HG02870 (cell line): ENCODE measurements at regions not wholly inside any gene's neighbourhood (a gene's known extent, or its start where the extent isn't known, plus 50 kb on each side); places are given as distances from the start of the nearest gene placed in this dataset.

ENCODE experiments used
- ATAC-seq: cut with Tn5 transposase; IDR thresholded peaks from one replicate; pipeline ENCODE4 v1.9.1; 2021; ENCODE audit warnings: mild to moderate bottlenecking, moderate library complexity; ENCODE audit not compliant: unreplicated experiment

DNA sequence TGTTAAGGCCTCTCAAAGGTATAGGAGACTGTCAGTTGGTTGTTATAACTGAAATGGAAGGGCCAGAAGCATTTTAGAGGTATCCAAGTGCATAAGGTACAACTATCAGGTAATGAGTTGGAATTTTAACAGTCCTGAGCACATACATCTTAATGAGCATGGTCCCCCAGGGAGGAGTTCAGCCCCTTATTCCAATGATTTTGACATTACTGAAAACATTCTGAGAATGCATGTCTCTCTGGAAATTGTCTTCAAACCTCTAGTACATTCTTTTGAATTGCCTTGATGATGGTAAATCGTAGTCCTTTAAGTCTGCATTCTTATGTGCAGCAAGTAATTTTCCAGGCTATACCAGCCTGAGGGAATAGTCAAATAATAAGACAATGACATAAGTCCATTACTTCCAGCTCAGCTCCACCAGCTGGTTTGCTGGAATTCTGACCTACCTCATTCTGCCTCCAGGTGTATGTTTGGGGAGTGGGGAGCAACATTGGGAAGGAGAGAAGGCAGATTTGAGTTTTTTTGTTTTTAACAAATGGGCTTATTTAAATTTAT is 239.2 kb downstream of the MSRB3 start:
- ATAC-seq: no peak

DNA sequence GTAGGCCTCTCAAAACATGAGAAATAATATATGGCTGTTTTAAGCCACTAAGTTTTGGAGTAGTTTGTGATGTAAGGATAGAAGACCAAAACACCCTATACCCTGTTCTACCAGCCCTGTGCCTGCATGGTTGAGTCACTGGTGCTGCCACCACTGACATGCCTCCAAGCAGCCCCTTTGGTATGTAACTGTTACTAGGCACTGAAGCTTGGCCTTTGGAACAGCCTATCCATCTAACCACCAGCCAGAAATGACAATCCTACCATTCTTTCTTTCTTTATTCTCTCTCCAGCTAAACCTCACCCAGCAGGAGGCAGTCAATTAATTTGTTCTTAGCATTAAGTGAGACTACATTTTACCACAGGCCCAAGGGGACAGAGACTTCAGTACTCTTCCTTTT is 240.3 kb downstream of the MSRB3 start:
- no peak for ATAC-seq

DNA sequence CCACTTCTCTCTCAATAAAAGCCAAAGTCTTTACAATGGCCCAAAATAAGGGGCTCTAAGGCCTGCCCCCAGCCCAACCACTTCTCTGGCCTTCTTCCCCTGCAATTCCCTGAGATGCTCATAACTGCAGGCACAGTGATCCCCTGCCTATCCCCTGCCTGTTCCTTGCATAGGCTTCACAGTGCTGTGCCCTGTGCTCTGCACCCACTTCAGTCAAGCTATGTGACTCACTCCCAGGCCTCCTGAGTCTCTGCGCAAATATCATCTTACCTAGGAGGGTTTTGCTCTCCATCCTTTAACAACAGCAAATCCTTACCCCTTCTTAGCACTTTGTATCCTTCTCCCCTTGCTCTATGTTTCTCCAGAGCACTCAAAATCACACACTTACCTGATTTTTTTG is 242.2 kb downstream of the MSRB3 start:
- ATAC-seq: no peak

DNA sequence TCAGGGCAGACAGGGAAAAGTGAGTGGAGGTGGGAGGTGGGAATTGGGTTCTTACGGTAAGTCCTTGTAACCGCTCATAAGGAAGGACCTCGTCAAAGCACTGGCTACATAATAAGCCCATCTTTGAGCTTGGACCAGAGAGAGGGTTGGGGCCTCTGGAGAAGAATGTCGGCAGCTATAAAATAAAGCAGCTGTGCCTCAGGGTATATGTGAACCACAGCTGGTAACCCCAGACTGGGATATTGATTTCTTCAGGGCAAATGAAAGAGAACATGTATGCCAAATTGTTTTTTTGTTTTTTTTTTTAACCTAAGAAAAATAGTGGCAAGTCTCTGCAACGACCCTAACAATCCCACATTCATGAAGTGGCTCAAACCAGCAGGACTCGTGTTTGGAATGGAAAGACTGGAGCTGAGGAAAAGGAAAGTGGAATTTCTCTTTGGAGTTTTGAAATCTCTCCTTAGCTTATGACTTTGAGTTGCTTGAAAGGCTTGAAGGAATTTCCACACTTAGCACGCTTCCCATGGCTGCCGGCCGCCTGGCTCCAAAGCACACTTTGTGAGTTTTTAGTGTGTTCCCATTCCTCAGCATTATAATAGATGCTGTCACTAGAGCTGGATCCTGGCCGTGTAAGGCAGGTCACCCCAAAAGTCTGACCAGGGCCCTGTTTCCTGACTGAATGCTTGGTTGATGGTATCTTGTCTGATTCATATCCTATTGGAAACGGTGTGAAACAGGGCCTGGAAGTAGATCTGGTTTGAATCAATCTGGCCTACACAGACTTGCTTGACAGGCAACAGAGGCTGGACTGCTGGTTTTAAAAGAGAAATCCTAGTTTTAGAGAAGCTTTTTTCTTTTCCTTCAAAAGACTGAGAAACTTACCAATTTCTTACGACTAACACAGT is 244.7 kb downstream of the MSRB3 start:
- ATAC-seq: no peak

DNA sequence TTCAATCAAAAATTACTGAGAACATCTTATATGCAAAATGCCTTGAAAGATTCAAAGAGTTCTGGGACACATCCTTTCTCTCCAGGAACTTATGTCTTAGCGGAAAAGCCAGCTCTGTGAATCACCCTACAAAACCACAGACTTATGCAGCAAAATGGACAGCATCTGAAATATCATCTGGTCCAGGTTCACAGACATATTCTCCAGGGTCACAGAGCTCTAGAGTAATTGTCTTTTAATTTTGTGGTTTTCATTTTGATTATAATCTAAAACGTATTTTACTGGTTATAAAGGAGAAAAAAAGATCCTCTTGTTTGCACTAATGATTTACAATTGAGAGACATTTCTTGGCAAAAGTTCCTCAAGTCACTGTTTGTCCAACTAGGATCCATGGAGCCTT is 246.2 kb downstream of the MSRB3 start:
- no peak for ATAC-seq

DNA sequence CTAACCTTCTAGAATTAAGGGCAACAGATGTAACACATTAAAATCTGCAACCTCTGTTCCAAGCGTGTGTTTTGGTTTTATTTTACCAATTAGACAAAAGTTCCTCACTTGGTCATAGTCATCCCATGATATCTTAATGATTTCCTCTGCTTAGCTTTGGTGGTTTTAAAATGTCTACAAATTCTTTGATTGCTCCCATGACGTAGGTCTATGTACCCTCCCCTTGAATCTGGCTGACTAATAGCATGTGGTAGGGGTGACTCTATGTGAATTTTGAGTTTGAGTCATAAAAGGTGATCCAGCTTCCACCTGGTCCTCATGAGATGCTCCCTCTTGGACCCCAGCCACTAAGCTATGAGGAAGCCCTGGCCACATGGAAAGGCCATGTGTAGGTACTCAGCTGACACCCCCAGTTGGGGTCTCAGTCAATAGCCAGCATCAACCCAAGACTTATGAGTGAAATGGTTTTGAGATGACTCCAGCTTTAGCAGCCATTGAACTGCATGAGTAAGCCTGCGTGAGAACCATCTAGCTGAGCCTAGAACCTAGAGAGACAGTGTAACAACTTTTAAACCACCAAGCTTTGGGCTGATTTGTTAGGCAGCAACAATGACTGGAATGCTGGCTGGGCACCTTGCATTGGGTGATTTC is 247.1 kb downstream of the MSRB3 start:
- no peak for ATAC-seq

DNA sequence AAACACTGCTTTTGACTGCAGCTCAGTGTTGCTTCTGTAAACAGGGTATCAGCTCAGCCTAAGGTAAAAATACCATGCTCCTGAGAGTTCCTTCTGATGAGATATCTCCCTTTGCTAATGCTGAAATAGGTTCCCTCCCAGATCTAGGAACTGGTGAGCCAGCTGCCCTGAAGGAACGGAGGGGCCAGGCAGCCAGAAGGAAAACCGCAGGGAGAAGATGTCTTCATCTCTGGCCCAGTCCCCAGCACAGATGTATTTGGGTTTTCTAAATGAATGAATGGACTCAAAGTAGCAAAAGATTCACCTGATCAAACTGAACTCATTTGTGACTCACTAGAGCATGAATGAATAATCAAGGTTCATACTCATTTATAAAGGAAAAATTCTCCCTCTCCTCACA is 247.8 kb downstream of the MSRB3 start:
- no peak for ATAC-seq

DNA sequence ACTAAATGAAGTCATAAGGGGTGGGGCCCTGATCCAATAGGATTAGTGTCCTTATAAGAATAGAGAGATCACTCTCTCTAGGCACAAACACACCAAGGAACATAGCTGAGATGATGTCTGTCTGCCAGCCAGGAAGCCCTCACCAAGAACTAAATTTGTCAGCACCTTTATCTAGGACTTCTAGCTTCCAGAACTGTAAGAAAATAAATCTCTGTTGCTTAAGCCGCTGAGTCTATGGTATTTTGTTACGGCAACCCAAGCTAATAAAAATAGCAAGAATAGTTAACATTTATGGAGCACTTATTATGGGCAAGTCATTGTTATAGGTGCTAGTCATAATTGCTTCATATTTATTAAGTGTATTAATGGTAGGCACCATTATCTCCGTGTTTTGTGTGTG is 249.6 kb downstream of the MSRB3 start:
- ATAC-seq: no peak

DNA sequence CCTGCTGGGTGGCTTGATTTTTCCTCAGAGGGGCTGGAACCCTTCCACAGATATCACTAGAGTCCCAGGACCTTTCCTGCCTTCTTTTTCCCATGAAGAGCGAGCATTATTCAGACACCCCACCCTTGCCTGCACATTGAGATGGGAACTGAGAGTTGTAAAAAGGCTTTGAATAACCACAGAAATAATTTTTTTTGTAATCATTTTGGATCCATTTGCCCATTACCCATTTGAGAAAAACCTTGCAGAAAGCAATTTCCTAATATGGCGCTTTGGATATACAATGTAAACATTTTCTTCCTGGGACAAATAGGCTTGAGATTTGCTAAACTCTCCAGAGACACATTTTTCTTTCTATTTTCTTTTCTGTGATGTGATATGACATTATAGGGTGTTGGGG is 250.6 kb downstream of the MSRB3 start:
- ATAC-seq: no peak

DNA sequence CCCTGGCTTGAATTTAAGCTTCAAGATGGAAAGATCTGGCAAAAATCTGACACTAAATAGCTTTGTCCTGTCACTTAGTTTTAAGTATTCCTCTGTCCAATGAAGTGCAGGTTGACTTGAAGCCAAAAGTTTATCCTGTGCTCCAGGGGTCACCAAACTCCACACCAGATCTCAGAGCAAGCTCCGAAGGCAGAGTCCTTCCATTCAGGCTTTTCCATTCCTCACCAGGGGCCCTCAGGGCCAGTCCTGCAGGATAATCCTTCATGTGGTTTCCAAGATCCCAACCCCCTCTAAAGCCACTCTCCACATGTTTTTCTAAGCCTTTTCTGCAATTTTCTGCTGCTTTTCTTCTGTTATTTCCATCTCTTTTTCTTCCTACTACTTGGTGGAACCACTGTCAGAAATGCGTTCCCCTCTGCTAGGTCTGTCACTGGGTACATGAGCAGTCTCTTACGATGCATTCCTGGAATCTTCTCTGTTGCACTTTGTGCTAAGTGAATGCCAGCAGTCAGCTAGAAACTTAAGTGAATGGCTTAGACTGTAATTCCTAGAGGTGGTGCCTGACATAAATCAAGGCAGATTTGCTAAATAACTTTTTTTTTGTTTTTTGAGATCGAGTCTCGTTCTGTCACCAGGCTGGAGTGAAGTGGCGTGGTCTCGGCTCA is 251.4 kb downstream of the MSRB3 start:
- ATAC-seq: no peak

DNA sequence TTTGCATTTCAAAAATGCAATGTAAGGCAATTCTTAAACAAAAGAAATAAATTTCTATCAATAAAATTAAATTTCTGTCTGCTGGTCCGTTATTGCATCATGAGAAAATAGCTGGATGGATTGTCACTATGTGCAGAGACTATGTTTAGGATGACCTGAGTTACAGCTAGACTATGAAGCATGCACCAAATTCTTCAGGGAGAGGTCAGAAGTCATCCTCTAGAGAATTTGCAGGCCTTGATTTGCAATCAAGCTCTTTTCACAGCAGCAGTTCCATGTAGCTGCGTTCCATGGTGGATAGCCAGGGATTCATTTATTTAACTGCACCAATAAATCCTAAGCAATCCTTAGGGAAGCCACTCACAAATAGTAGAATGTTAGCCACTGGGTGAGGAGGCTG is 253.7 kb downstream of the MSRB3 start:
- ATAC-seq: no peak

DNA sequence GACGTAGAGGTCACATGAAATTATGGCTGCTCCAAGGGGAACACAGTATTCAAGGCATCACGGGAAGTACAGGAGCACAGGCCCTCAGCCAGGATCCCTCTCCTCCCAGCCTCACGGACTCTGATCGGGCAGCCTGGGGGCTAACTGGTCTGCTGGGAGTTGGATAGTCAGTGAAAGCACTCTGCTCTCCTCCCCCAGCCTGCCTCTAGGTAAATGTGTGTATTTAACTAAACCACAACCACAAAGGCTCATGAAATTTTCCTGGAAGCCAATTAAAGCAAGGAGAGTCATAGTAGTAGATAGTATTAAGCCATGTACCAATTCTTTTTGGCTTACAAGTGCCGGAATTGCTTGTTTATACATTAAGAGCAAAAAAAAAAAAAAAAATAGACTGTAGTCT is 254.3 kb downstream of the MSRB3 start:
- no peak for ATAC-seq

DNA sequence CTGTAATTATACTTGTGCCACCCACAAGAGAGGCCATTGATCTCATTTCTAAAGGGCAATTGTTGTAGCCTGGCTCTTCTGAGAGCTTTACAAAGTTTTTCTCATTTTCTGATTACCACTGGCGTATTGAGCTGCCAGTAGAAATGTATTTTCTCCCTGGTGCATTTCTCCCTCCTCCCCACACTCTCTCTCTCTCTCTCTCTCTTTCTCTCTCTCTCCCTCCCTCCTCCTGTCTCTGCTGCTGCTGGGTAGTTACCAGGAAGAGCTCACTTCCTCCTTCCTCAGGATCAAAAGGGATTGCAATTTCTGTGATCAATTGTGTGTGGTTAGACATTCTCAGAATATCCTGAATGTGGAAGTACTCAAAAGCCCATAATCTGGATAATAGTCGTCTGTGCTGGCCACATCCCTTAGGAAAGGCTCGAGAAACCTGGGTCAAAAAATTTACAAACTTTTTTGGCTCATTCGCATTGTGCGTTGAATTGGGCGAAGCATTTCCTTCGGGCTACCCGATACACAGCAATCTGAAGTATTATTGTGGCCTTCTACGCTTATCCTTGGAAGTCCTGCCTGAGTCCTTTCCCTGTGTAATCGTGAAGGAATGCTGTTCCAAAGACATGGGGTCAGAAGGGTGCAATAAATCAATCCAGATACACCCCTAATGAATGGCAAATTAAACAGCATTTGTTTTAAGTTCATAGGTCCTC is 254.8 kb downstream of the MSRB3 start:
- no peak for ATAC-seq

DNA sequence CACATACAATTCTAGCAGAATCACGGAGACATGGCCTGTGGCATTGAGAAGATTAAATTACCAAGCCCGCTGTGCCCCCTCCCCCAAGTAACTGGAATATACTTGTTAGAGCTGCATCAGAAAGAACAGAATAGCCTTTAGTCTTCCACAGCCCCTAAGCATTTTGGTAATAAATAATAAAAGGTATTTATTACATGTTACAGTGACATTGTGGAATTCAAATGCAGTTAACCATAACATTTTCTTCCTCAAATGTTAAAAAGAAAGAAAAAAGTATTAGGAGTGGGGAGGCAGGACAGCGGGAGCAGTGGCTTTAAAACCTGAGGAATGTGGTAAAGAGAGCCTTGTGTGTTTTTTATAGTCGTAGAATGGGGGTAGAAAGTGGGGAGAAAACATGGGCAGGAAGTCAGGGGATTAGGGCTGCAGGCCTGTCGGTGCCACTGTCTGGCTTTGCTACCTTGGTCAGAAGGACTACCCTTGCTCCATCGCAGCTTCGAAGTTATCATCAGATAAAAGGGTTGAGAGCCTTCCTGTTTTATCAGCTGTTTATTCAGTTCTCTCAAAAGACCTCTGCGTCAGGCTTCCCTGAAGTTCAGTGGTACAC is 255.9 kb downstream of the MSRB3 start:
- no peak for ATAC-seq

DNA sequence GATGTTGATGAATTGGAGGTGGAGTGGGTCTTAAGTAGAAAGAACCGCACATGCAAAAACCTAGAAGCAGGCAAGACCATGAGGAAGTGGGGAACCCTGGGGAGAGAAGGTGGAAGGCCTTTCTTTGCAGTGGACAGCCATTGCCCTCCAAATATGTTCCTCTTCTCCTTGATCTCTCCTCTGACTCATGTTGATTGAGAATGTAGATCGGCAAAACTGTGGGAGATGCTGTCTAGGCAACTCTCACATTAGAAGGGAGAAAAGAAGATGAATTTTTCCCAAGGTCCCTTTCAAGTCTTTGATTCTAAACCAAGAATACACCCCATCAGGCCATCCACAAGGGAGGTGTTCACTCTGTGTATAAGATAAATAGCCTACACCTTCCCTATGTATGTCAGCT is 257.5 kb downstream of the MSRB3 start:
- no peak for ATAC-seq

DNA sequence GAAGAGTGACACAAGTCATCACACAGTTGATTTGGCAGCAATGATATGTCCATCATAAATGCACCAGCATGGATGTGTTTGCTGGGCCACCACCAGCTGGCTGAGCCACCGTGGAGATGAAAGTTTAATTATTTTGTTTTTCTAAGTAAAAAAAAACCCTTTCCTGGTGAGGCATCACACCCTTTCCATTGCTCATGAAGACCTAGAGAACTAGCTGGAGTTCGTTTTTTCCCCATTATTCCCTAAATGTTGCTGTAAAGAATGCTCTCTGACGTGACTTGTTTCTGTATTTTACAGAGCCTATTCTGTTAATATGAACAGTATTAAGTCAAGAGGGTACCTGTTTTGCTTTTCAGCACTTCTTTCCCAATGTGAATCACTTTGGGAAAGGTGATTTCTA is 257.9 kb downstream of the MSRB3 start:
- no peak for ATAC-seq

DNA sequence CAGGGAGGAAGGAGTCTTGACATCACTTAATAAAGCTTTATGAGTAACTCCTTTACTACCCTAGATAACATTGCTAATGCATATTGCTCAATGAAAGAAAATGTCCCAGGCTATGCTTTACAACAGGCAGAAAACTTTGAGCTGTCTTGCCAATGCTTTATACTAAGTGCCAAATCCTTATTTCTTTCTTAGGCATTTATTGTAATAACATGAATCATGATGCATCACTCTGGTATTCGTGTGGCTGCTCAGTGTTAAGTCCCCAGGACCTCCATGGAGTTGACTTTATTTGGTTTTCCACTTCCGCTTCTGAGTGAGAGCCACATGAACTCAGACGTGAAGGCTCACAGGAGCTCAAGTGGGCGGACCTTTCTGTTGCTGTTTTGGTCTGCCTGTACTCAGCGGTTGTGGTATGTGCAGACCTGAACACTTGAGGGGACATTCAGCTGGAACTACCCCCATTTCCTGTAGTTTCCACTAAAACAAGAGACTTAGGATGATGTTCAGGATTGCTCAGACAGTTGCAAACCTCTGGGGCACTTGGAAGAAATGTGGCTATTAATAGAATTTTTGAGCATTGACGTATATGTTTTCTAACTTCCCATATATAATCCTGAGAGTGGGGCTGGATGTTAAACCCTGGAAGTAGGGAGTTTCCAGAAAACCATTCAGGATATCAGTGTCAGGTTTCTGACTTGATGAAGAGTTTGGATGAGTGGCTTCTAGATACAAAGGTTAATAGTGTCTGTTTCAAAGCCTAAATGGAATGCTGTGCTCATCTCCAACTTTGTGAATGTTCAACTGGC is 258.6 kb downstream of the MSRB3 start:
- no peak for ATAC-seq

DNA sequence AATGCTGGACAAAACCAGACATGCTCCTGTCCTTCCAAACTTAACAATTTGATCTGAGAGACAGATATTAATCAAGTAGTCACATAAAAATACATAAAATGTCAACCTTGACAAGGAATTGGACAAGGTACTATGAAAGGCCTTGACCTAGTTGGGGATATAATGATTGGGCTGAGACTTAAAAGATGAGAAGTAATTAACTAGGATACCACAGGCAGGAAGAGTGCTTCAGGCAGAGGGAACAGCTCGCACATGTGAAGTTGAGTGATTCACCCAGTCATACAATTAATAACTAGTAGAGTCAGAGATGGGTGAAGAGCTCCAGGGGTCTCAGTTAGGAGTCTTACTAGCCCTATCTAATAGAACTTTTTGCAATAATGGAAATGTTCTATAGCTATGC is 259.5 kb downstream of the MSRB3 start:
- ATAC-seq: no peak

DNA sequence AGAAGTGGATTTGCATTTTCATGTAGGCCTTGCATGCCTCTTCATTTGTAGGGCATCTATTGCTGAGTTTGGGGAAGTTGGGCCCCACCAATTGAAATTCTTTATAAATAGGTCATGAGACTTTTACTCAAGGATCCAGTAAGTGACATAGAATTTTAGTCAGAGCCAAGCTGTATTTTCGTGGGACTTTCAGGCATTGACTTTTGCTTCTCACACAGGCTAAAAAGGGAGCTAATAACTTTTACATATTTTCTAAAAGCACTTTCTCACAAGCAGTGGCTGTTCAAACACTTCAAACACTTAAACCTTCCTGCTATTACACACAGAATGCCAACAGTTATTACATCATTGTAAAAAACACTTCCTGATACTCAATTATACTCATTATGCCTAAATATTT is 260.5 kb downstream of the MSRB3 start:
- no peak for ATAC-seq

DNA sequence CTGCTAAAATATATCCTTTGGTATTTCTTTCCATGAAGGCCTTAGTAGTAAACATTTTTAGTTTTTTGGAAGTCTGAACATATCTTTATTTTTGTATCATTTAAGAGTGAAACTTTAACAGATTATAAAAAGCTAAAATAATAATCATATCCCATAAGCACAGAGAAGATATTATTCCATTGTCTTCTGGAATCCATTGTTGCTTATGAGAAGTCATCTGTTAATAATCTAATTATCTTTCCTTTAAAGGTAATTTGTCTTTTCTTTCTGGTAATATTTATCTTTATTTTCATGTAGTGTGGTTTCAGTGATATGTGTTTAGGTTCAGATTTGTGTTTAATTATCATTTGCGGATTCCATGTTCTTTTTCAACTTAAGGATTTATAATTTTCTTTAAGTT is 261.7 kb downstream of the MSRB3 start:
- ATAC-seq: no peak
